ENCODE measurements at regions not wholly inside any gene's neighbourhood (a gene's known extent, or its start where the extent isn't known, plus 50 kb on each side); places are given as distances from the start of the nearest gene placed in this dataset.

DNA sequence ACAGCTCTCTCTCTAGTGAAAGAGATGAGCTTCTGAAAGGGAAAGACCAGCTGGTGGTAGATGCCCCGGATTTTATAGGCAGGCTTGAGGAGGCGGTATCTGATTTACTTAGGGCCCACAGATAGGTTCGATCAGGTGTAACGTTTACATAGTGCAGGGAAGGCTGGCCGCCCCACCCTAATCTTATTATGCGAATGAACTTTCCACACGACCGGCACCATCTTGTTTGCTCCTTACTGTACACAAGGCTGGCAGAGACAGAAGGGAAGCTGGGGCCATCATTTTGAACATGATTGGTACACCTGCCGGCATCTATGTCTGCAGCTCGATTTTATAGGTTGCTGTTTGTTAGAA, 212.0 kb upstream of the JARID2 start:
- TF ChIP-seq, protein P1, sequence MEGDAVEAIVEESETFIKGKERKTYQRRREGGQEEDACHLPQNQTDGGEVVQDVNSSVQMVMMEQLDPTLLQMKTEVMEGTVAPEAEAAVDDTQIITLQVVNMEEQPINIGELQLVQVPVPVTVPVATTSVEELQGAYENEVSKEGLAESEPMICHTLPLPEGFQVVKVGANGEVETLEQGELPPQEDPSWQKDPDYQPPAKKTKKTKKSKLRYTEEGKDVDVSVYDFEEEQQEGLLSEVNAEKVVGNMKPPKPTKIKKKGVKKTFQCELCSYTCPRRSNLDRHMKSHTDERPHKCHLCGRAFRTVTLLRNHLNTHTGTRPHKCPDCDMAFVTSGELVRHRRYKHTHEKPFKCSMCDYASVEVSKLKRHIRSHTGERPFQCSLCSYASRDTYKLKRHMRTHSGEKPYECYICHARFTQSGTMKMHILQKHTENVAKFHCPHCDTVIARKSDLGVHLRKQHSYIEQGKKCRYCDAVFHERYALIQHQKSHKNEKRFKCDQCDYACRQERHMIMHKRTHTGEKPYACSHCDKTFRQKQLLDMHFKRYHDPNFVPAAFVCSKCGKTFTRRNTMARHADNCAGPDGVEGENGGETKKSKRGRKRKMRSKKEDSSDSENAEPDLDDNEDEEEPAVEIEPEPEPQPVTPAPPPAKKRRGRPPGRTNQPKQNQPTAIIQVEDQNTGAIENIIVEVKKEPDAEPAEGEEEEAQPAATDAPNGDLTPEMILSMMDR (IDR thresholded peaks at IDR 0.05; ENCODE audit: low read length) = no peak
- no peak for TF ChIP-seq EZH2 (optimal IDR thresholded peaks at IDR 0.05; ENCODE audit: low read depth, low read length)

All from MM.1S (cell line).